ENCODE measurements at regions not wholly inside any gene's neighbourhood (a gene's known extent, or its start where the extent isn't known, plus 50 kb on each side); places are given as distances from the start of the nearest gene placed in this dataset.

GRCh38 chr2:13113002-13113401, 396.3 kb downstream of the TRIB2 start:
- no peak for DNase-seq

GRCh38 chr2:13114391-13114790, 397.7 kb downstream of the TRIB2 start:
- no peak for DNase-seq

GRCh38 chr2:13115643-13116042, 398.9 kb downstream of the TRIB2 start:
- no peak for DNase-seq

- no peak for DNase-seq
Observed at GRCh38 chr2:13121096-13121495, 404.4 kb downstream of the TRIB2 start.

- DNase-seq: no peak
Observed at GRCh38 chr2:13128139-13128538, 411.4 kb downstream of the TRIB2 start.

- DNase-seq: no peak
Observed at GRCh38 chr2:13135369-13135768, 418.6 kb downstream of the TRIB2 start.

GRCh38 chr2:13135856-13136255, 419.1 kb downstream of the TRIB2 start:
- no peak for DNase-seq

- no peak for DNase-seq
Observed at GRCh38 chr2:13137679-13138078, 420.9 kb downstream of the TRIB2 start.

- DNase-seq: no peak
Observed at GRCh38 chr2:13141315-13141714, 424.6 kb downstream of the TRIB2 start.

GRCh38 chr2:13143451-13143850, 426.7 kb downstream of the TRIB2 start:
- DNase-seq: no peak

- no peak for DNase-seq
Observed at GRCh38 chr2:13156916-13157315, 440.2 kb downstream of the TRIB2 start.

- no peak for DNase-seq
Observed at GRCh38 chr2:13158466-13158865, 441.7 kb downstream of the TRIB2 start.

GRCh38 chr2:13180729-13181128, 464.0 kb downstream of the TRIB2 start:
- DNase-seq: no peak

GRCh38 chr2:13193075-13193474, 476.3 kb downstream of the TRIB2 start:
- DNase-seq: no peak

- peak; percentile 40 for DNase-seq
Observed at GRCh38 chr2:13193900-13194299, 477.2 kb downstream of the TRIB2 start.

GRCh38 chr2:13195270-13195669, 478.5 kb downstream of the TRIB2 start:
- DNase-seq: no peak

- DNase-seq: no peak
Observed at GRCh38 chr2:13197248-13197647, 480.5 kb downstream of the TRIB2 start.

- DNase-seq: no peak
Observed at GRCh38 chr2:13201924-13202323, 485.2 kb downstream of the TRIB2 start.

- no peak for DNase-seq
Observed at GRCh38 chr2:13212115-13212514, 495.4 kb downstream of the TRIB2 start.

- no peak for DNase-seq
Observed at GRCh38 chr2:13218205-13218604, 501.5 kb downstream of the TRIB2 start.

- no peak for DNase-seq
Observed at GRCh38 chr2:13227578-13227977, 510.8 kb downstream of the TRIB2 start.

GRCh38 chr2:13230221-13230620, 513.5 kb downstream of the TRIB2 start:
- DNase-seq: no peak

GRCh38 chr2:13240061-13240460, 523.3 kb downstream of the TRIB2 start:
- DNase-seq: peak; percentile 60

- no peak for DNase-seq
Observed at GRCh38 chr2:13240789-13241487, 524.2 kb downstream of the TRIB2 start.

GRCh38 chr2:13252615-13253014, 535.9 kb downstream of the TRIB2 start:
- DNase-seq: no peak
